D721Med (cell line): ENCODE measurements at regions not wholly inside any gene's neighbourhood (a gene's known extent, or its start where the extent isn't known, plus 50 kb on each side); places are given as distances from the start of the nearest gene placed in this dataset.

Experiments used
- DNase-seq: peaks from one replicate; pipeline ENCODE4 v3.0.0; 2011; ENCODE audit warnings: low spot score; ENCODE audit not compliant: insufficient read length
- FAIRE-seq: peaks from 2 replicates; lab custom pipeline; 2011; peaks lifted over from hg19 to GRCh38; lab: Jason Lieb, UNC
- CTCF ChIP-seq: IDR thresholded peaks from 2 replicates; pipeline ENCODE4 v1.5.1; 2012; ENCODE audit warnings: mild to moderate bottlenecking, control low read depth; ENCODE audit not compliant: insufficient read depth; ENCODE audit errors: missing control alignments

- TF ChIP-seq CTCF, result no peak
- DNase-seq, result no peak
- no peak for FAIRE-seq
Observed at GRCh38 chr10:8705415-8705814, 650.9 kb downstream of the GATA3 start.

- FAIRE-seq, result no peak
Observed at GRCh38 chr10:8712656-8713055, 658.2 kb downstream of the GATA3 start.

GRCh38 chr10:8719971-8720370 is 665.5 kb downstream of the GATA3 start:
- FAIRE-seq, result no peak
- TF ChIP-seq CTCF, result no peak

More at GRCh38 chr10:8712656-8713055, 658.2 kb downstream of the GATA3 start:
- no peak for TF ChIP-seq CTCF
- DNase-seq, result no peak

GRCh38 chr10:8721650-8722049 is 667.2 kb downstream of the GATA3 start:
- DNase-seq, result no peak
- FAIRE-seq, result no peak
- TF ChIP-seq CTCF, result no peak

More at GRCh38 chr10:8719971-8720370, 665.5 kb downstream of the GATA3 start:
- DNase-seq, result no peak

GRCh38 chr10:8722835-8723234 is 668.3 kb downstream of the GATA3 start:
- TF ChIP-seq CTCF, result no peak
- FAIRE-seq, result no peak
- DNase-seq, result no peak

GRCh38 chr10:8725343-8725742 is 670.9 kb downstream of the GATA3 start:
- no peak for TF ChIP-seq CTCF
- DNase-seq (no peak), FAIRE-seq (no peak)

GRCh38 chr10:8726084-8726778 is 671.7 kb downstream of the GATA3 start:
- no peak for DNase-seq
- TF ChIP-seq CTCF, result no peak
- FAIRE-seq, result no peak
